GM13976 (cell line): ENCODE measurements at regions not wholly inside any gene's neighbourhood (a gene's known extent, or its start where the extent isn't known, plus 50 kb on each side); places are given as distances from the start of the nearest gene placed in this dataset.

Experiments
- DNase-seq: peaks from one replicate; pipeline ENCODE4 v3.0.0; 2012; ENCODE audit warnings: low spot score
- in situ Hi-C: fragments of 300-500 bp; cut with MboI; formaldehyde crosslinking; loops from one replicate; pipeline ENCODE4 v1.12.0; 2022; ENCODE audit warnings: low sequenced_read_pairs, mixed read lengths, inconsistent platforms; ENCODE audit not compliant: unreplicated experiment
- TF ChIP-seq, protein P1 (sequence below): IDR thresholded peaks from 2 replicates; pipeline ENCODE4 v1.5.1; 2012; ENCODE audit warnings: borderline replicate concordance, mild to moderate bottlenecking; ENCODE audit not compliant: insufficient read depth; ENCODE audit errors: extremely low read depth, missing control alignments, control extremely low read depth

DNA sequence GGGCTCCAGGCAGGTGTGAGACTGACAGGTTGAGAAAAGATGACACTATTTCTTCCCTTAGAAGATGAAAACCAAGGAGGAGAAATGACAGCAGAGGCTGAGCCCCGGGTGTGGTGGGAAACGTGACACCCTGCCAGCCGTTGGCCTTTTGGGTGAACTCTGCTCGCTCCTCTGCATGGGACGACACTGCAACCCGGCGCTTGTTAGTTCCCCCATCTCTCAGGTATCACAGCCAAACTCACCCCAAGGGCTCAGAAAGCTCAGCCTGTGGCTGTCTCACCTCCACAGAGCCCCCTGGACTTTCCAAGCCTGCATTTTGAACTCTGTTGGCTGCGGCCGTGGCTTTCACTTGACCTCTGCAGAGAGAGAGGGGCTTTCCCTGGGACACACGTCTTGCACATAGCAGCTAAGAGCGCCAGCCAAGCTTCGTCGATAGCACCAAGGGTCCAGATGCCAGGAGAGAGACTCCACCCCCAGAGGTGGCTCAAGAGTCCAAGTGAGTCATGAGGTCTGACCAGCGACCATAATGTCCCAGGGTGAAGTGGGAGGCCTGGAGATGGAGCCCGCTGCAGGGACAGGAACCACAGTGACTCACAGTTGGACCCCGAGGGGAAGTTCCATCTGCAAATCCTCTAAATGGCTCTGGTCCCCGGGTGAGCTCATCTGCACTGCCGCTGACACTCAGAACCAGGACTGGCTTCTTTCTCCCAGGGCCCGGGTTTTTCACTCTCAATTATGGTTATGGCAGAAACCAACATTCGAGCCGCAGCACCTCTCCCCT lies 301.9 kb downstream of the SOX9 start:
- TF ChIP-seq, protein P1, sequence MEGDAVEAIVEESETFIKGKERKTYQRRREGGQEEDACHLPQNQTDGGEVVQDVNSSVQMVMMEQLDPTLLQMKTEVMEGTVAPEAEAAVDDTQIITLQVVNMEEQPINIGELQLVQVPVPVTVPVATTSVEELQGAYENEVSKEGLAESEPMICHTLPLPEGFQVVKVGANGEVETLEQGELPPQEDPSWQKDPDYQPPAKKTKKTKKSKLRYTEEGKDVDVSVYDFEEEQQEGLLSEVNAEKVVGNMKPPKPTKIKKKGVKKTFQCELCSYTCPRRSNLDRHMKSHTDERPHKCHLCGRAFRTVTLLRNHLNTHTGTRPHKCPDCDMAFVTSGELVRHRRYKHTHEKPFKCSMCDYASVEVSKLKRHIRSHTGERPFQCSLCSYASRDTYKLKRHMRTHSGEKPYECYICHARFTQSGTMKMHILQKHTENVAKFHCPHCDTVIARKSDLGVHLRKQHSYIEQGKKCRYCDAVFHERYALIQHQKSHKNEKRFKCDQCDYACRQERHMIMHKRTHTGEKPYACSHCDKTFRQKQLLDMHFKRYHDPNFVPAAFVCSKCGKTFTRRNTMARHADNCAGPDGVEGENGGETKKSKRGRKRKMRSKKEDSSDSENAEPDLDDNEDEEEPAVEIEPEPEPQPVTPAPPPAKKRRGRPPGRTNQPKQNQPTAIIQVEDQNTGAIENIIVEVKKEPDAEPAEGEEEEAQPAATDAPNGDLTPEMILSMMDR = no peak
- in situ Hi-C loops = loop anchor here (10.0 kb wide), 1 partner anchor 398 kb away; no protein-coding TSS in a partner anchor
- peak; percentile 69 for DNase-seq

DNA sequence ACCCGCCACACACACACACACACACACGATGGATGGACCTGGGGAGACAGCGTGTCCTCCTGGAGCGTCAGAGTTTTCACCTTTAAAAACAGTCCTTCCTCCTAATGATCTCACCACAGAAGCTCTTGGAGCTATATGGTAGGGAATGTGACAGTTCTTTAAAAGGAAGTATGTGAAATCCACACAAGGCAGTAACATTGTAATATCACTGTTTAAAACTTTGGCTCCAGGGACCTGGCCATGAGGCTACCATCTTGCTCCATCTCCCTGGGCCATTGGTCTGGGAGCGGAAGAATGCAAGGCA lies 302.4 kb downstream of the SOX9 start:
- in situ Hi-C loops = loop anchor here (10.0 kb wide), 1 partner anchor 398 kb away; no protein-coding TSS in a partner anchor
- DNase-seq = no peak
- TF ChIP-seq, protein P1 = no peak

DNA sequence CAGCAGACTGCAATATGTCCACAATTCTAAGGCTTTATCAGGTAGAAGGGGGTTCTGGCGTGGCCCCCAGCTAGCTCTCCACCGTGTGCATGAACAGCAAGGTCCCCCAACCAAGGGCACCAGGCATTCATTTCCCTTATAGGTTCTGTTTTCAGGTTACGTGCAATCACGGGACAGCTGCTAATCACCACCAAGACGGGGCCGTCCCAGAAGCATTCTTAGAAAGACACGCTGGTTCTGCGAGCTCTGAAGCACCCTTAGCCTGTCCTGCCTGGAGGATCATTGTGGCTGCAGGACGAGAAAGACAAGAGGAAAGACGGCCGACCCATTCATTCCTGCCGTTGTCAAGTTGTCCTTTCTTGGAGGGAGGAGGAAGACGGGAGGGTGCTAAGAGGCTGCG lies 302.9 kb downstream of the SOX9 start:
- in situ Hi-C loops = loop anchor here (10.0 kb wide), 1 partner anchor 399 kb away; no protein-coding TSS in a partner anchor
- no peak for DNase-seq
- TF ChIP-seq, protein P1 = no peak

- TF ChIP-seq, protein P1 = no peak
- in situ Hi-C loops = loop anchor here (10.0 kb wide), 1 partner anchor 400 kb away; no protein-coding TSS in a partner anchor
- no peak for DNase-seq
Observed at GRCh38 chr17:72424505-72425117, 303.8 kb downstream of the SOX9 start.

- in situ Hi-C loops = loop anchor here (10.0 kb wide), 1 partner anchor 400 kb away; no protein-coding TSS in a partner anchor
- peak; percentile 15 for DNase-seq
- TF ChIP-seq, protein P1 = no peak
Observed at GRCh38 chr17:72425133-72425793, 304.4 kb downstream of the SOX9 start.

DNA sequence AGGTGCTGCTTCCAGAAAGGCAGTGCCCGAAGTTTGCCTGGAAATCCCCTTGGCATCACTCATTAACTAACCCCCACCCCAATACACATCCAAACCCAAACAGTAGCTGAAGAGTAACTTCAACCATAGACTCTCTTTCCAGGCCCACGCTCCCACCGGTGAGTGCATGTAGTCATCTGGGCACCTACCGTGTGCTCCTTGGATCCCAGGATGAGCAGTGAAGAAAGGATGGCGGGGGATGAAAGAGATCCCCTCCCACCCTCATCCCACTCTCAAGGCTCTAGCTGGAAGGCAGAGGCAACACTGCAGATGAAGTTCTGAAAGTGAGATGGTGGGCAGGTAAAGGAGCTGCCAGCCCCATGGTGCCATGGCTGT lies 305.0 kb downstream of the SOX9 start:
- peak; percentile 9 for DNase-seq
- TF ChIP-seq, protein P1 = no peak
- in situ Hi-C loops = loop anchor here (10.0 kb wide), 1 partner anchor 401 kb away; no protein-coding TSS in a partner anchor
